ENCODE measurements at regions not wholly inside any gene's neighbourhood (a gene's known extent, or its start where the extent isn't known, plus 50 kb on each side); places are given as distances from the start of the nearest gene placed in this dataset.

DNA sequence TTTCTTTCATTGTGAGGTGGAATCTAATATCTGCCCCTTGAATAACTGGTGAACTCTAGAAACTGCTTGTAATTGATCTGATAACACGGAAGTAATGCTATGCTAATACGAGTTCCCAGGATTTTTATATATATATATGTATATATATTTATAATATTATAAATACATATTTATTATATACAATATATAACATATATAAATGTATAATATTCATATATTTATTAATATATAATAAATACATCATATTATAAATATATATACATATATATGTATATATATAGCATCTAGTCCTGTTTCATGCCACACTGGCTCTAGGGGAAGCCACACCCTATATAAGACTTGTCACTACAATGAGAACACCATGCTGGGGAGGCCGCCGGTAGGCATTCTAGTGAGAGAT, 156.7 kb upstream of the CDH19 start:
- no peak for TF ChIP-seq POLR2AphosphoS5 (IDR thresholded peaks at IDR 0.05)
- TF ChIP-seq, protein P1, sequence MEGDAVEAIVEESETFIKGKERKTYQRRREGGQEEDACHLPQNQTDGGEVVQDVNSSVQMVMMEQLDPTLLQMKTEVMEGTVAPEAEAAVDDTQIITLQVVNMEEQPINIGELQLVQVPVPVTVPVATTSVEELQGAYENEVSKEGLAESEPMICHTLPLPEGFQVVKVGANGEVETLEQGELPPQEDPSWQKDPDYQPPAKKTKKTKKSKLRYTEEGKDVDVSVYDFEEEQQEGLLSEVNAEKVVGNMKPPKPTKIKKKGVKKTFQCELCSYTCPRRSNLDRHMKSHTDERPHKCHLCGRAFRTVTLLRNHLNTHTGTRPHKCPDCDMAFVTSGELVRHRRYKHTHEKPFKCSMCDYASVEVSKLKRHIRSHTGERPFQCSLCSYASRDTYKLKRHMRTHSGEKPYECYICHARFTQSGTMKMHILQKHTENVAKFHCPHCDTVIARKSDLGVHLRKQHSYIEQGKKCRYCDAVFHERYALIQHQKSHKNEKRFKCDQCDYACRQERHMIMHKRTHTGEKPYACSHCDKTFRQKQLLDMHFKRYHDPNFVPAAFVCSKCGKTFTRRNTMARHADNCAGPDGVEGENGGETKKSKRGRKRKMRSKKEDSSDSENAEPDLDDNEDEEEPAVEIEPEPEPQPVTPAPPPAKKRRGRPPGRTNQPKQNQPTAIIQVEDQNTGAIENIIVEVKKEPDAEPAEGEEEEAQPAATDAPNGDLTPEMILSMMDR (IDR thresholded peaks at IDR 0.05), result no peak
